Mammary epithelial cell (primary cell): ENCODE measurements at regions not wholly inside any gene's neighbourhood (a gene's known extent, or its start where the extent isn't known, plus 50 kb on each side); places are given as distances from the start of the nearest gene placed in this dataset.

Experiments
- CTCF ChIP-seq, 2 donors: IDR thresholded peaks in 1 of 2; conservative IDR thresholded peaks in 1 of 2; 2 replicates each; pipeline ENCODE4 v1.5.1; 2011 to 2012; ENCODE audit warnings: inconsistent platforms in 2 of 2, low read length in 2 of 2, mild to moderate bottlenecking in 2 of 2, control low read depth in 1 of 2, low read depth in 1 of 2; ENCODE audit not compliant: insufficient read depth in 1 of 2; ENCODE audit errors: extremely low read depth in 1 of 2
- EZH2 ChIP-seq: IDR thresholded peaks from 2 replicates; pipeline ENCODE4 v1.6.1; 2012; ENCODE audit warnings: low read length, inconsistent platforms, borderline replicate concordance

- TF ChIP-seq CTCF (conservative IDR thresholded peaks at IDR 0.05 in 1 of 2, IDR thresholded peaks at IDR 0.05 in 1 of 2; ENCODE audit: extremely low read depth in 1 of 2, insufficient read depth in 1 of 2, low read depth in 1 of 2, low read length in 2 of 2) = no peak
- no peak for TF ChIP-seq EZH2
Observed at GRCh38 chr21:16304174-16305095, 574.7 kb downstream of the USP25 start.
